ENCODE measurements at regions not wholly inside any gene's neighbourhood (a gene's known extent, or its start where the extent isn't known, plus 50 kb on each side); places are given as distances from the start of the nearest gene placed in this dataset.

DNA sequence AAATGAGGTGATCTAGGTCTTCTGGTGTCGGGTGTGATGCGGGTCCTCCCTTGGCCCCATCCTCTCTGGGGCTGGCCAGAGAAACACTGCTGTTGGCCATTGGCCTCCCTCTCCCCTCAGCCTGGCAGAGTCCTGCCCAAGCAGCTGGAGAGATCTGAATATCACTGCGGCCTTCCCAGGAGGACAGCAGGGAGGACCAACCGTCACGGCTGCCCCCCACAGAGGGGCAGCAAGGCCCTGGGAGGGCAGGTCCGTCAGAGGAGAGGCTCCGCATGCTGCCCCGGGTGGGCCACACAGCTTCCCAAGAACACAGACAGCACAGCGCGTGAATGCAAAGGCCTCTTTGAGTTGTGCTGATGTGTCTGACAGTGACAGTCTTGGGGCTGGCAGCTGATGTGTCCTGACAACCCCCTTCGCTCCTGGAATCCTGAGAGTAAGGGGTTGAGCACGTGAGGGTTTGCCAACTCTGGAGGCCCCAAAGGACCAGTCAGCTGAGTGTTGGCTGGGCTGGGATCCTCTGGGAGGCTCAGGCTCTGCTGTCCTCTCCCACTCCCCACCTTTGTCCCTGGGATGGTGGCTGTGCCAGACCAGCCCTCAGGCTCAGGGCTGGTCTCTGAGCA lies 132.5 kb upstream of the UNC5B start:
- Mint-ChIP-seq H3K4me1 (ENCODE audit: low read depth) (no peaks in the 10 kb centered on the region), H3K27me3 (no peaks in the 10 kb centered on the region), H3K9me3 (no peaks in the 10 kb centered on the region), H3K36me3 (ENCODE audit: low read depth) (no peaks in the 10 kb centered on the region), H3K27ac (no peak overlapping the region), H3K4me3 (no peak overlapping the region)
- H3K4me1 ChIP-seq (ENCODE audit: insufficient read depth, low read length): no peaks in the 10 kb centered on the region
- peaks cover 0 to 3% of the 10 kb centered on the region in 2 experiments for H3K9me3 ChIP-seq (ENCODE audit: control insufficient read depth in 1 of 2, insufficient read depth in 1 of 2, low read length in 2 of 2)
- TF ChIP-seq, protein P1, sequence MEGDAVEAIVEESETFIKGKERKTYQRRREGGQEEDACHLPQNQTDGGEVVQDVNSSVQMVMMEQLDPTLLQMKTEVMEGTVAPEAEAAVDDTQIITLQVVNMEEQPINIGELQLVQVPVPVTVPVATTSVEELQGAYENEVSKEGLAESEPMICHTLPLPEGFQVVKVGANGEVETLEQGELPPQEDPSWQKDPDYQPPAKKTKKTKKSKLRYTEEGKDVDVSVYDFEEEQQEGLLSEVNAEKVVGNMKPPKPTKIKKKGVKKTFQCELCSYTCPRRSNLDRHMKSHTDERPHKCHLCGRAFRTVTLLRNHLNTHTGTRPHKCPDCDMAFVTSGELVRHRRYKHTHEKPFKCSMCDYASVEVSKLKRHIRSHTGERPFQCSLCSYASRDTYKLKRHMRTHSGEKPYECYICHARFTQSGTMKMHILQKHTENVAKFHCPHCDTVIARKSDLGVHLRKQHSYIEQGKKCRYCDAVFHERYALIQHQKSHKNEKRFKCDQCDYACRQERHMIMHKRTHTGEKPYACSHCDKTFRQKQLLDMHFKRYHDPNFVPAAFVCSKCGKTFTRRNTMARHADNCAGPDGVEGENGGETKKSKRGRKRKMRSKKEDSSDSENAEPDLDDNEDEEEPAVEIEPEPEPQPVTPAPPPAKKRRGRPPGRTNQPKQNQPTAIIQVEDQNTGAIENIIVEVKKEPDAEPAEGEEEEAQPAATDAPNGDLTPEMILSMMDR (IDR thresholded peaks at IDR 0.05): no peak
- no peak overlapping the region for H3K27ac ChIP-seq (ENCODE audit: low read depth in 1 of 2, low read length in 2 of 2)
- POLR2A ChIA-PET: no interaction called here
- no peaks in the 10 kb centered on the region for H3K27me3 ChIP-seq (ENCODE audit: control insufficient read depth in 1 of 2, insufficient read depth in 2 of 2, low read length in 2 of 2)
- ATAC-seq (ENCODE audit: poor library complexity) (no peak), DNase-seq (no peak)
- no peaks in the 10 kb centered on the region for H3K36me3 ChIP-seq (ENCODE audit: insufficient read depth, low read length)
- H3K4me3 ChIP-seq (ENCODE audit: low read length): no peak overlapping the region
- intact Hi-C loops (cut with DNase I, micrococcal nuclease): no loop called here
- CTCF ChIA-PET: no interaction called here

DNA sequence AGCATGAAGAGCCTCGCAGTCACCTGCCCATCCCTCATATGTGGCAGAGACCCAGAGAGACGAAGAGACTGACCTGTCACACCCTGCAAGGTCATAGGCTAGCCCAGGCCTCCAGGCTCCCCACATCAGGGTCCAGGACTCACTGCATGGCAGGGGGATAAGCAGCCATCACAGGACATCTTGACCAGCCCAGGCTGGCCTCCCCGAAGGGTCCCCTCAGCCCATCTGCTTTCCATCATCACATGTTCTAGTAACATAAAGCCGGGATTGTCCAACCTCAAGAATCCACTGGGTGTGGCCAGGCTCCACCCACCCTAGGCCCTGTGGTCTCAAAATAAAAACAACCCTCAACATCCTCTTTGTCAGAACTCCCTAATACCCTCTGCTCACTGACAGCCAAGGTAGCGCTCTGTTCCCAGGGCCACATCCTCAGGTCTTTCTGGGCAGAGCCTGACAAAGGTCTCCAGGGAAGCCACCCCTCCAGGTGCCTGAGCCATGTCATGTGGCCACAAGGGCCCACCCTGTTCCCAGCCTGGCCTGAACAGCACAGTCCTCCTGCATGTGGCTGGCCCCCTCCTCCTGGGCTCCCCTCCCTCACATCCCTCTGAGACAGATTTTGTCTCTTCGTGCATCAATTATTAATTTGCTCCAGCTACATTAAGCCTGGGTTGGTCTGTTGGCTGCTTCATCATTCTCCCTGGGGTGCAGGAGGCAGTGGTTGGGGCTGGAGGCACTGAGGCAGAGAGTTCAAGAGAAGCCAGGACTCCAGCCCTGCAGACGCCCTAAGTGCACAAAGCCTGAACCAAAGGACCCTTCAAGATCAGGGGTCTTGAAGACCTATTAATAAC lies 131.8 kb upstream of the UNC5B start:
- H3K36me3 Mint-ChIP-seq (ENCODE audit: low read depth): no peaks in the 10 kb centered on the region
- ChIA-PET CTCF (no interaction called here), POLR2A (no interaction called here)
- Histone ChIP-seq H3K27me3 (ENCODE audit: control insufficient read depth in 1 of 2, insufficient read depth in 2 of 2, low read length in 2 of 2) (no peaks in the 10 kb centered on the region), H3K9me3 (ENCODE audit: control insufficient read depth in 1 of 2, insufficient read depth in 1 of 2, low read length in 2 of 2) (peaks cover 0 to 3% of the 10 kb centered on the region in 2 experiments), H3K27ac (ENCODE audit: low read depth in 1 of 2, low read length in 2 of 2) (no peak overlapping the region), H3K36me3 (ENCODE audit: insufficient read depth, low read length) (no peaks in the 10 kb centered on the region), H3K4me3 (ENCODE audit: low read length) (no peak overlapping the region), H3K4me1 (ENCODE audit: insufficient read depth, low read length) (no peaks in the 10 kb centered on the region)
- intact Hi-C loops (cut with DNase I, micrococcal nuclease): no loop called here
- no peak overlapping the region for H3K4me3 Mint-ChIP-seq
- H3K4me1 Mint-ChIP-seq (ENCODE audit: low read depth): no peaks in the 10 kb centered on the region
- DNase-seq (no peak), ATAC-seq (ENCODE audit: poor library complexity) (no peak)
- H3K9me3 Mint-ChIP-seq: no peaks in the 10 kb centered on the region
- TF ChIP-seq, protein P1 (IDR thresholded peaks at IDR 0.05): no peak
- H3K27ac Mint-ChIP-seq: no peak overlapping the region
- H3K27me3 Mint-ChIP-seq: no peaks in the 10 kb centered on the region

DNA sequence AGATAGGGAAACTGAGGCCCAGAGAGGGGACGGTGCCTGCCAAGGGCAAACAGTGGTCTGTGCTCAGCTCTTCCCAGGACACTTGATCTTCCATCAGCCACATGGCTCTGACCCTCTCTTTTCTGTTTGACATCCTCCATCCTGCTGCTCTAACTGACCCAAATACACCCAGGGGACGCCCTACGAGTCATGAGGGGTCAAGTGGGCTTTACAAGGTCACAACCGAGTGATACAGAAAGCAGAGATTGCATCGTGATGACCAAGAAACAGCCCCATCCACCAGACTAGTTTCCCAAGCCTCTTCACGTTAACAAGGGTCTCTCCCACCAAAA lies 131.2 kb upstream of the UNC5B start:
- Mint-ChIP-seq H3K27ac (no peak overlapping the region), H3K9me3 (no peaks in the 10 kb centered on the region), H3K27me3 (no peaks in the 10 kb centered on the region), H3K36me3 (ENCODE audit: low read depth) (no peaks in the 10 kb centered on the region), H3K4me1 (ENCODE audit: low read depth) (no peaks in the 10 kb centered on the region), H3K4me3 (no peak overlapping the region)
- CTCF ChIA-PET: no interaction called here
- TF ChIP-seq, protein P1 (IDR thresholded peaks at IDR 0.05): no peak
- no peaks in the 10 kb centered on the region for H3K4me1 ChIP-seq (ENCODE audit: insufficient read depth, low read length)
- ATAC-seq (ENCODE audit: poor library complexity): no peak
- peaks cover 0 to 3% of the 10 kb centered on the region in 2 experiments for H3K9me3 ChIP-seq (ENCODE audit: control insufficient read depth in 1 of 2, insufficient read depth in 1 of 2, low read length in 2 of 2)
- no peak overlapping the region for H3K27ac ChIP-seq (ENCODE audit: low read depth in 1 of 2, low read length in 2 of 2)
- intact Hi-C loops (cut with DNase I, micrococcal nuclease): no loop called here
- POLR2A ChIA-PET: no interaction called here
- DNase-seq: no peak
- H3K27me3 ChIP-seq (ENCODE audit: control insufficient read depth in 1 of 2, insufficient read depth in 2 of 2, low read length in 2 of 2): no peaks in the 10 kb centered on the region
- no peak overlapping the region for H3K4me3 ChIP-seq (ENCODE audit: low read length)
- no peaks in the 10 kb centered on the region for H3K36me3 ChIP-seq (ENCODE audit: insufficient read depth, low read length)

Data from CD4-positive, alpha-beta T cell (primary cell).